ENCODE measurements at regions not wholly inside any gene's neighbourhood (a gene's known extent, or its start where the extent isn't known, plus 50 kb on each side); places are given as distances from the start of the nearest gene placed in this dataset.

DNA sequence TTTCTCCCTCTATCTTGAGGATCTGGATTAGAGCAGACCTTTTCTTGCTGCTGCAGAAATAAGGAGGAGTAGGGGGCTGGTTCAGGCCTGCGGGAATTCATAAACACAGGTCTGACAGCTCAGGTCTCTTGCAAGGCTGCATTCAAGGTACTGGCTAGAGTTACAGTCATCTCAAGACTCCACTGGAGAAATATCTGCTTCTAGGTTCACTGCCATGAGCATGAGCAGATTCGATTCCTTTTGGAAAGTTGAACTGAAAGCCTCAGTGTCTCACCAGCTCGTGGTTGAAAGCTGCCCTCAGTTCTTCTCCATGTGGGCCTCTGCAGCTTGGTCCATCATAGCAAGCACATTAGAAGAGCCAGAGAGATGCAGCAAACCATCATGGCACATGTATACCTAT is 124.4 kb upstream of the SETBP1 start:
- no peak overlapping the region for H3K27ac ChIP-seq
- TF ChIP-seq CTCF (conservative IDR thresholded peaks at IDR 0.05) = no peak
- TF ChIP-seq ZFX (IDR thresholded peaks at IDR 0.05) = no peak

- TF ChIP-seq ZFX (IDR thresholded peaks at IDR 0.05) (no peak), CTCF (conservative IDR thresholded peaks at IDR 0.05) (no peak)
- H3K27ac ChIP-seq = no peak overlapping the region
Measured at GRCh38 chr18:44557616-44558151, 123.0 kb upstream of the SETBP1 start.

GRCh38 chr18:44558767-44559166 is 121.9 kb upstream of the SETBP1 start:
- no peak overlapping the region for H3K27ac ChIP-seq
- TF ChIP-seq CTCF (conservative IDR thresholded peaks at IDR 0.05) = no peak
- no peak for TF ChIP-seq ZFX (IDR thresholded peaks at IDR 0.05)

- no peak for TF ChIP-seq CTCF (conservative IDR thresholded peaks at IDR 0.05)
- TF ChIP-seq ZFX (IDR thresholded peaks at IDR 0.05) = no peak
- H3K27ac ChIP-seq = no peak overlapping the region
Measured at GRCh38 chr18:44562986-44563385, 117.7 kb upstream of the SETBP1 start.

- no peak overlapping the region for H3K27ac ChIP-seq
- TF ChIP-seq ZFX (IDR thresholded peaks at IDR 0.05) (no peak), CTCF (conservative IDR thresholded peaks at IDR 0.05) (no peak)
Measured at GRCh38 chr18:44564922-44565321, 115.8 kb upstream of the SETBP1 start.

GRCh38 chr18:44568342-44568741 is 112.3 kb upstream of the SETBP1 start:
- no peak overlapping the region for H3K27ac ChIP-seq
- TF ChIP-seq ZFX (IDR thresholded peaks at IDR 0.05) = no peak
- no peak for TF ChIP-seq CTCF (conservative IDR thresholded peaks at IDR 0.05)

- H3K27ac ChIP-seq = no peak overlapping the region
- TF ChIP-seq ZFX (IDR thresholded peaks at IDR 0.05) = no peak
Measured at GRCh38 chr18:44568986-44569385, 111.7 kb upstream of the SETBP1 start.

DNA sequence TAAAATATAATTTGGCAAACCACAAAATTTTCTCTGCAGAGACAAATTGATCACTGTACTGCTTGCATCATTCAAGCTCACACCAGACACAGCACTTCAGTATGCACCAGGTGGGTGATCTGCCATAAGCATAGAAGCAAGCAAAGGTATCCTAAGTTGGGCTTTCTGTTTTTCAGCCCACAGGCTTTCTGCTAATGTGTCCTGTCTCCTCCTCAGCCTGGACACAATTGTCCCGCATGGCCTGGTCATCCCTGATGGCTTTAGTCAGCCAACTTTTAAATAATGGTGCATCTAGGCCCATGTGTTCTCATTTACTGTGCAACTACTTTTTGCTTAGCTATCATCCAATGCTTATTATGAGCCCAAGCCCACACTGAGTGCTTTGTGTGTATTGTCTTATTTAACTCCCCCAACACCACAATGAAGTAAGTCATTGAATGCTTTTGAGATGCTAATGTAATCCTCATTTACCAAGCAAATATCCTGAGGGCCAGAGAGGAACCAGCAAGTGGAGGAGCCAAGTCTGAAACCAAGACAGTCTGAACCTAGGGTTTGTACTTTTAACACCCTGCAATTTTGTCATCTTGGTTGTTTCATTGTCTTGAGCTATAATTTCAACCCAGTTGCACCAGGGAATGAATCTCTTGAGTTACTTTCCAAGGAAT is 111.2 kb upstream of the SETBP1 start:
- TF ChIP-seq CTCF (conservative IDR thresholded peaks at IDR 0.05) (no peak), ZFX (IDR thresholded peaks at IDR 0.05) (no peak)
- H3K27ac ChIP-seq = no peak overlapping the region
